CD14-positive monocyte (primary cell): ENCODE measurements at regions not wholly inside any gene's neighbourhood (a gene's known extent, or its start where the extent isn't known, plus 50 kb on each side); places are given as distances from the start of the nearest gene placed in this dataset.

Source experiments
- DNase-seq, 3 donors: peaks; one replicate each; pipeline ENCODE4 v3.0.0-alpha.2; 2011 to 2022
- H2AFZ ChIP-seq: 2 replicates; pipeline ENCODE4 v1.6.0; 2012; ENCODE audit warnings: mild to moderate bottlenecking, low read depth, low read length, inconsistent platforms; ENCODE audit not compliant: insufficient read depth, poor library complexity, severe bottlenecking
- H3K27ac ChIP-seq, 2 donors: 1 replicate in 1 of 2; 2 replicates in 1 of 2; pipeline ENCODE4 v1.5.1; 2012 to 2013; ENCODE audit warnings: low read length in 2 of 2, control low read depth in 1 of 2, inconsistent platforms in 1 of 2, low read depth in 1 of 2, mild to moderate bottlenecking in 1 of 2
- H3K27me3 ChIP-seq, 2 donors: one replicate each; pipeline versions ENCODE4 v1.6.0 to v1.6.1; 2011 to 2013; ENCODE audit warnings: low read length in 2 of 2; ENCODE audit not compliant: control insufficient read depth in 2 of 2, insufficient read depth in 2 of 2
- H3K36me3 ChIP-seq, 2 donors: replicated peaks in 1 of 2; 1 replicate in 1 of 2; 2 replicates in 1 of 2; pipeline versions ENCODE4 v1.5.1 to v1.6.1; 2012 to 2013; ENCODE audit warnings: low read length in 2 of 2, control low read depth in 1 of 2, inconsistent platforms in 1 of 2, mild to moderate bottlenecking in 1 of 2; ENCODE audit not compliant: insufficient read depth in 2 of 2, control insufficient read depth in 1 of 2
- H3K4me1 ChIP-seq, 2 donors: 1 replicate in 1 of 2; 2 replicates in 1 of 2; pipeline versions ENCODE4 v1.5.1 to v1.6.1; 2012 to 2013; ENCODE audit warnings: low read length in 2 of 2, control low read depth in 1 of 2, inconsistent platforms in 1 of 2, mild to moderate bottlenecking in 1 of 2, moderate library complexity in 1 of 2; ENCODE audit not compliant: insufficient read depth in 2 of 2, control insufficient read depth in 1 of 2
- H3K4me2 ChIP-seq: replicated peaks from 2 replicates; pipeline ENCODE3; 2012; ENCODE audit warnings: low read length, moderate library complexity, mild to moderate bottlenecking; ENCODE audit not compliant: poor library complexity, severe bottlenecking; ENCODE audit errors: extremely low read depth
- H3K4me3 ChIP-seq, 3 experiments: fragments of 200-600 bp in 1 of 3; sonication (generic) in 1 of 3; replicated peaks in 1 of 3; 1 replicate in 2 of 3; 2 replicates in 1 of 3; pipeline ENCODE4 v1.5.1; 2011 to 2013; ENCODE audit warnings: low read length in 3 of 3, mild to moderate bottlenecking in 3 of 3, control low read depth in 2 of 3, low read depth in 2 of 3, inconsistent platforms in 1 of 3, moderate library complexity in 1 of 3
- H3K79me2 ChIP-seq: 2 replicates; pipeline ENCODE4 v1.6.0; 2012; ENCODE audit warnings: mild to moderate bottlenecking, control low read depth, inconsistent platforms, low read length, moderate library complexity; ENCODE audit not compliant: insufficient read depth
- H3K9ac ChIP-seq: 2 replicates; pipeline ENCODE4 v1.6.0; 2017; ENCODE audit warnings: low read length, mild to moderate bottlenecking; ENCODE audit not compliant: insufficient read depth, poor library complexity, severe bottlenecking
- H3K9me3 ChIP-seq, 2 donors: replicated peaks in 1 of 2; 1 replicate in 1 of 2; 2 replicates in 1 of 2; pipeline versions ENCODE4 v1.5.1 to v1.6.1; 2012 to 2013; ENCODE audit warnings: low read length in 2 of 2, control low read depth in 1 of 2; ENCODE audit not compliant: control insufficient read depth in 1 of 2, insufficient read depth in 1 of 2
- H4K20me1 ChIP-seq: 2 replicates; pipeline ENCODE4 v1.6.0; 2012; ENCODE audit warnings: mild to moderate bottlenecking, low read length, control low read depth, moderate library complexity; ENCODE audit not compliant: insufficient read depth
- H3K27ac Mint-ChIP-seq, 7 donors: one replicate each; pipeline ENCODE4 v1.8.0; 2020; ENCODE audit warnings: mild to moderate bottlenecking in 7 of 7, mixed read lengths in 7 of 7, moderate library complexity in 6 of 7, inconsistent platforms in 2 of 7
- H3K27me3 Mint-ChIP-seq, 3 donors: one replicate each; pipeline ENCODE4 v1.8.0; 2021 to 2022; ENCODE audit warnings: low read depth in 3 of 3, mild to moderate bottlenecking in 3 of 3, mixed read lengths in 3 of 3, moderate library complexity in 3 of 3, inconsistent platforms in 1 of 3
- H3K36me3 Mint-ChIP-seq, 2 donors: one replicate each; pipeline ENCODE4 v1.8.0; 2020; ENCODE audit warnings: mixed read lengths in 2 of 2, inconsistent platforms in 1 of 2, mild to moderate bottlenecking in 1 of 2
- H3K4me1 Mint-ChIP-seq: one replicate; pipeline ENCODE4 v1.8.0; 2020; ENCODE audit warnings: mild to moderate bottlenecking, mixed read lengths
- H3K4me3 Mint-ChIP-seq, 2 donors: one replicate each; pipeline ENCODE4 v1.8.0; 2020; ENCODE audit warnings: mild to moderate bottlenecking in 2 of 2, mixed read lengths in 2 of 2, moderate library complexity in 1 of 2
- H3K9me3 Mint-ChIP-seq, 7 donors: one replicate each; pipeline ENCODE4 v1.8.0; 2020 to 2022; ENCODE audit warnings: mixed read lengths in 7 of 7, mild to moderate bottlenecking in 6 of 7, moderate library complexity in 6 of 7, inconsistent platforms in 2 of 7
- WGBS: methylation state at CpG from one replicate; pipeline ENCODE4 v1.1.5; 2013; ENCODE audit warnings: missing lambda C conversion rate; ENCODE audit not compliant: insufficient coverage; 5-methylcytosine and 5-hydroxymethylcytosine counted together
- intact Hi-C, 2 donors: fragments of 100-400 bp; cut with micrococcal nuclease; formaldehyde crosslinking; loops; one replicate each; pipeline versions ENCODE4 v1.15.0 to v1.15.1; 2023
- TF ChIP-seq, protein P1 (sequence below): fragments of 200-600 bp; IDR thresholded peaks from one replicate; pipeline ENCODE4 v1.8.0; 2022; ENCODE audit warnings: antibody characterized with exemption, mild to moderate bottlenecking

DNA sequence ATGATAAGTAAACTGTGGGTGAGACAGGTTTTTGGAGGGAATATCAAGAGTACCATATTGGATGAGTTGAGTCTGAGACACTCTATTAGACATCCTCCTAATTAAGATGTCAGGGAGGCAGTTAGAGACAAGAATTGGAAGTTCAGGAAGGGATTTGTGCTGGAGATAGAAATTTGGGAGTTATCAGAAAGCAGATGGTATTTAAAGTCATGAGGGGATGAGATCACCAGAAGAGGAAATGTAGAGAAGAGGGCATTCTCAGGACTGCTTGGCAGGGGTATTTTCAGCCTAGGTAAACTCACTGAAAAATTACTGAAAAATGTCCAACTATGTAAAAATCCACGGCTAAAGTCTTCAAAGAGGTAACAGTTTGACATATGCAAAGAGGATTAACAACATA lies 161.6 kb upstream of the PGRMC2 start:
- Histone ChIP-seq H3K27ac (no peak overlapping the region), H3K4me3 (no peak overlapping the region), H3K79me2 (no peaks in the 10 kb centered on the region), H3K36me3 (no peaks in the 10 kb centered on the region), H3K4me1 (no peaks in the 10 kb centered on the region), H3K27me3 (no peaks in the 10 kb centered on the region), H2AFZ (no peak overlapping the region), H3K4me2 (no peak overlapping the region), H3K9ac (no peak overlapping the region), H3K9me3 (peaks cover 5 to 9% of the 10 kb centered on the region in 2 donors), H4K20me1 (no peaks in the 10 kb centered on the region)
- WGBS, result no CpG with 5 or more reads among the region's 1 CpG
- Mint-ChIP-seq H3K4me1 (peaks cover under 1% of the 10 kb centered on the region), H3K36me3 (no peaks in the 10 kb centered on the region), H3K27ac (no peak overlapping the region), H3K4me3 (no peak overlapping the region), H3K9me3 (peaks cover 5 to 16% (median 8%) of the 10 kb centered on the region in 7 donors), H3K27me3 (peaks cover 0 to 2% (median 0%) of the 10 kb centered on the region in 3 donors)
- intact Hi-C loops, result no loop called here
- TF ChIP-seq, protein P1, sequence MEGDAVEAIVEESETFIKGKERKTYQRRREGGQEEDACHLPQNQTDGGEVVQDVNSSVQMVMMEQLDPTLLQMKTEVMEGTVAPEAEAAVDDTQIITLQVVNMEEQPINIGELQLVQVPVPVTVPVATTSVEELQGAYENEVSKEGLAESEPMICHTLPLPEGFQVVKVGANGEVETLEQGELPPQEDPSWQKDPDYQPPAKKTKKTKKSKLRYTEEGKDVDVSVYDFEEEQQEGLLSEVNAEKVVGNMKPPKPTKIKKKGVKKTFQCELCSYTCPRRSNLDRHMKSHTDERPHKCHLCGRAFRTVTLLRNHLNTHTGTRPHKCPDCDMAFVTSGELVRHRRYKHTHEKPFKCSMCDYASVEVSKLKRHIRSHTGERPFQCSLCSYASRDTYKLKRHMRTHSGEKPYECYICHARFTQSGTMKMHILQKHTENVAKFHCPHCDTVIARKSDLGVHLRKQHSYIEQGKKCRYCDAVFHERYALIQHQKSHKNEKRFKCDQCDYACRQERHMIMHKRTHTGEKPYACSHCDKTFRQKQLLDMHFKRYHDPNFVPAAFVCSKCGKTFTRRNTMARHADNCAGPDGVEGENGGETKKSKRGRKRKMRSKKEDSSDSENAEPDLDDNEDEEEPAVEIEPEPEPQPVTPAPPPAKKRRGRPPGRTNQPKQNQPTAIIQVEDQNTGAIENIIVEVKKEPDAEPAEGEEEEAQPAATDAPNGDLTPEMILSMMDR, result no peak
- no peak for DNase-seq

DNA sequence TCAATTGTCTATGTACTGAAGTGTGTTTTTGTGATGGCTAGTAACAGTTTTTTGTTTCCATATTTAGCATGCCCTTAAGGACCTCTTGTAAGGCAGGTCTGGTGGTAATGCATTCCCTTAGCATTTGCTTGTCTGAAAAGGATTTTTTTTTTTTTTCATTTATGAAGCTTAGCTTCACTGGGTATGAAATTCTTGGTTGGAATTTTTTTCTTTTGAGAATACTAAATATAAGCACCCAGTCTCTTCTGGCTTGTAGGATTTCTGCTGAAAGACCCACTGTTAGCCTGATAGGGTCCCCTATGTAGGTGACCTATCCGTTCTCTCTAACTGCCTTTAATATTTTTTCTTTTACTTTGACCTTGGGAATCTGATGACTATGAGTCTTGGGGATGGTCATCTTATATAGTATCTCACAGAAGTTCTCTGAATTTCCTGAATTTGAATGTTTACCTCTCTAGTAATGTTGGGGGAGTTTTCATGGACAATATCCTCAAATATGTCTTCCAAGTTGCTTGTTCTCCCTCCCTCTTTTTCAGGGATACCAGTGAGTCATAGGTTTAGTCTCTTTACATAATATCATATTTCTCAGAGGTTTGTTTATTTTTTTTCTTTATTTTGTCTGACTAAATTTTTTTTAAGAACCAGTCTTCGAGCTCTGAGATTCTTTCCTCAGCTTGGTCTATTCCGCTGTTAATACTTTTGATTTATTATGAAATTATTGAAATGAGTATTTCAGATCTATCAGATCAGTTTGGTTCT lies 157.1 kb upstream of the PGRMC2 start:
- intact Hi-C loops, result no loop called here
- Histone ChIP-seq H3K36me3 (no peaks in the 10 kb centered on the region), H3K9ac (no peak overlapping the region), H3K4me3 (no peak overlapping the region), H3K4me2 (no peak overlapping the region), H3K27me3 (no peaks in the 10 kb centered on the region), H3K9me3 (peaks cover 28 to 31% of the 10 kb centered on the region in 2 donors), H3K79me2 (no peaks in the 10 kb centered on the region), H3K27ac (no peak overlapping the region), H3K4me1 (no peaks in the 10 kb centered on the region), H2AFZ (no peak overlapping the region), H4K20me1 (no peaks in the 10 kb centered on the region)
- H3K36me3 Mint-ChIP-seq, result no peaks in the 10 kb centered on the region
- H3K27ac Mint-ChIP-seq, result no peak overlapping the region
- TF ChIP-seq, protein P1, result no peak
- no peaks in the 10 kb centered on the region for H3K4me1 Mint-ChIP-seq
- H3K27me3 Mint-ChIP-seq, result peaks cover 0 to 2% (median 0%) of the 10 kb centered on the region in 3 donors
- no peak for DNase-seq
- H3K9me3 Mint-ChIP-seq, result peaks cover 27 to 39% (median 33%) of the 10 kb centered on the region in 7 donors
- H3K4me3 Mint-ChIP-seq, result no peak overlapping the region
- WGBS, result no CpG with 5 or more reads among the region's 3 CpGs
